Neural cell (in vitro differentiated cells): ENCODE measurements at regions not wholly inside any gene's neighbourhood (a gene's known extent, or its start where the extent isn't known, plus 50 kb on each side); places are given as distances from the start of the nearest gene placed in this dataset.

Source experiments
- H2AFZ ChIP-seq: fragments of 200-600, 300-800 bp; sonication (generic), shearing (Covaris generic); 2 replicates; pipeline ENCODE4 v1.6.0; 2014; ENCODE audit warnings: low read depth, mild to moderate bottlenecking, antibody characterized with exemption, low read length, moderate library complexity
- H3F3A ChIP-seq: fragments of 200-600 bp; shearing (Covaris generic); 2 replicates; pipeline ENCODE4 v1.6.1; 2016; ENCODE audit warnings: mild to moderate bottlenecking, moderate library complexity, mixed read lengths, antibody characterized with exemption, low read length; ENCODE audit not compliant: insufficient read depth, poor library complexity, severe bottlenecking
- H3K27ac ChIP-seq: fragments of 200-600, 300-800 bp; sonication (generic), shearing (Covaris generic); 2 replicates; pipeline ENCODE4 v1.5.1; 2014; ENCODE audit warnings: mild to moderate bottlenecking, low read length, moderate library complexity
- H3K27me3 ChIP-seq: fragments of 300-800, 200-600 bp; sonication (generic), shearing (Covaris generic); 2 replicates; pipeline ENCODE4 v1.6.0; 2014; ENCODE audit warnings: mild to moderate bottlenecking, low read depth, low read length, moderate library complexity; ENCODE audit not compliant: insufficient read depth
- H3K36me3 ChIP-seq: fragments of 300-800, 200-600 bp; sonication (generic), shearing (Covaris generic); 2 replicates; pipeline ENCODE4 v1.5.1; 2014; ENCODE audit warnings: mild to moderate bottlenecking, antibody characterized with exemption, low read length, moderate library complexity; ENCODE audit not compliant: insufficient read depth
- H3K4me2 ChIP-seq: fragments of 300-800, 200-600 bp; sonication (generic), shearing (Covaris generic); 2 replicates; pipeline ENCODE4 v1.6.0; 2014; ENCODE audit warnings: mild to moderate bottlenecking, low read length
- H3K4me3 ChIP-seq: fragments of 300-800, 200-600 bp; sonication (generic), shearing (Covaris generic); 2 replicates; pipeline ENCODE4 v1.5.1; 2014; ENCODE audit warnings: mild to moderate bottlenecking, low read length, moderate library complexity
- H3K79me2 ChIP-seq: fragments of 200-600 bp; shearing (Covaris generic); replicated peaks from 2 replicates; pipeline ENCODE4 v1.6.0; 2014; ENCODE audit warnings: mild to moderate bottlenecking, low read length, moderate library complexity; ENCODE audit not compliant: insufficient read depth
- H3K9ac ChIP-seq: fragments of 300-800, 200-600 bp; sonication (generic), shearing (Covaris generic); 2 replicates; pipeline ENCODE4 v1.6.1; 2016; ENCODE audit warnings: mild to moderate bottlenecking, low read length, mixed read lengths
- H3K9me2 ChIP-seq: fragments of 200-600 bp; shearing (Covaris generic); 2 replicates; pipeline ENCODE4 v1.6.1; 2016; ENCODE audit warnings: mild to moderate bottlenecking, low read length, mixed read lengths; ENCODE audit not compliant: insufficient read depth
- H3K9me3 ChIP-seq: fragments of 200-600, 300-800 bp; sonication (generic), shearing (Covaris generic); 2 replicates; pipeline ENCODE4 v1.6.1; 2016; ENCODE audit warnings: mild to moderate bottlenecking, mixed run types, low read length, moderate library complexity, mixed read lengths
- H4K20me1 ChIP-seq: fragments of 200-600 bp; shearing (Covaris generic); 2 replicates; pipeline ENCODE4 v1.6.1; 2016; ENCODE audit warnings: mild to moderate bottlenecking, mixed run types; ENCODE audit not compliant: insufficient read depth
- EP300 ChIP-seq: fragments of 450-650 bp; conservative IDR thresholded peaks from 2 replicates; pipeline ENCODE4 v1.6.1; 2014; ENCODE audit warnings: antibody characterized with exemption, mild to moderate bottlenecking, moderate library complexity; ENCODE audit not compliant: poor library complexity, severe bottlenecking
- EZH2 ChIP-seq: fragments of 200-600, 300-800 bp; shearing (Covaris generic), sonication (generic); IDR thresholded peaks from 2 replicates; pipeline ENCODE4 v1.6.1; 2014; ENCODE audit warnings: antibody characterized with exemption, low read length, borderline replicate concordance, mild to moderate bottlenecking; ENCODE audit not compliant: insufficient read depth, poor library complexity, severe bottlenecking
- MXI1 ChIP-seq: fragments of 450-650 bp; conservative IDR thresholded peaks from 2 replicates; pipeline ENCODE4 v1.6.1; 2014; ENCODE audit warnings: antibody characterized with exemption, mild to moderate bottlenecking; ENCODE audit not compliant: poor library complexity, severe bottlenecking
- POLR2AphosphoS5 ChIP-seq: IDR thresholded peaks from 2 replicates; pipeline ENCODE4 v1.6.1; 2012
- RAD21 ChIP-seq: fragments of 450-650 bp; conservative IDR thresholded peaks from 2 replicates; pipeline ENCODE4 v1.6.1; 2014; ENCODE audit warnings: antibody characterized with exemption, mild to moderate bottlenecking, moderate library complexity
- SMC3 ChIP-seq: fragments of 450-650 bp; conservative IDR thresholded peaks from 2 replicates; pipeline ENCODE4 v1.6.1; 2014; ENCODE audit warnings: antibody characterized with exemption, mild to moderate bottlenecking, moderate library complexity; ENCODE audit not compliant: poor library complexity
- TAF1 ChIP-seq: IDR thresholded peaks from 2 replicates; pipeline ENCODE4 v1.6.1; 2012; ENCODE audit warnings: low read depth
- TF ChIP-seq, protein P1 (sequence below): IDR thresholded peaks from 2 replicates; pipeline ENCODE4 v1.6.1; 2012; ENCODE audit warnings: borderline replicate concordance
- TF ChIP-seq, protein P2 (sequence below): fragments of 450-650 bp; IDR thresholded peaks from 2 replicates; pipeline ENCODE4 v1.5.1; 2014; ENCODE audit warnings: antibody characterized with exemption, mild to moderate bottlenecking, moderate library complexity; ENCODE audit not compliant: poor library complexity, severe bottlenecking

DNA sequence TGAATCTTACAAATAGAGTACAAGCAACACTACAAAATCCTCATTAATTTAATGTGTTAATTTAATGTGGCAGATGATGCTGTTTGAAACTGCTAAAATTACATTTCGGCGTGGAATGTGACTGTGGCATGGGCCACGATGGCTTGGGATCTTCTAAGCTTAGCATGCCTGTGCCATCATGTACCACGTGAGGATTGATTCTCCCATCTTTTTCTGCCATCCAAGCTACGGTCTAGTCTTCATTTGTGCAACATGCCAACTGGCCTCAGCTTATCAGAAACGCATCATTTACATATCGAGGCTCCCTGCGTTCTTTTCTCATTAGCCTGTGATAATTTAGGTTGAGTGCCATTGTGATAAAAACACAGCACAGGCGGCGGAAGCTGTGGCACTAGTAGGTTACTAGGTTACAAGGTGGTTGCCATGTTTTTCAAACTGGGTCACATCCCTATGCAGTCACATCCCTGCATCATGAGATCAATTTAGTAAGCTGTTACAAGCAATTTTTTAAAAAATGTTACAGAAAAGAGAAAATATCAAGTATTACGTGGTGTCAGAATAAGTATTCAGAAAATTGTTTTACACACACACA lies 189.9 kb upstream of the RBPJ start:
- Histone ChIP-seq H3K9me3 (no peaks in the 10 kb centered on the region), H3F3A (no peaks in the 10 kb centered on the region), H3K36me3 (no peaks in the 10 kb centered on the region), H3K27me3 (no peaks in the 10 kb centered on the region), H3K79me2 (no peaks in the 10 kb centered on the region), H3K27ac (no peak overlapping the region), H3K9ac (no peak overlapping the region), H3K4me2 (no peak overlapping the region), H3K4me3 (no peak overlapping the region), H2AFZ (no peak overlapping the region), H4K20me1 (no peaks in the 10 kb centered on the region), H3K9me2 (no peaks in the 10 kb centered on the region)
- TF ChIP-seq RAD21 (no peak), EP300 (no peak), TAF1 (no peak), POLR2AphosphoS5 (no peak)
- TF ChIP-seq, protein P1, sequence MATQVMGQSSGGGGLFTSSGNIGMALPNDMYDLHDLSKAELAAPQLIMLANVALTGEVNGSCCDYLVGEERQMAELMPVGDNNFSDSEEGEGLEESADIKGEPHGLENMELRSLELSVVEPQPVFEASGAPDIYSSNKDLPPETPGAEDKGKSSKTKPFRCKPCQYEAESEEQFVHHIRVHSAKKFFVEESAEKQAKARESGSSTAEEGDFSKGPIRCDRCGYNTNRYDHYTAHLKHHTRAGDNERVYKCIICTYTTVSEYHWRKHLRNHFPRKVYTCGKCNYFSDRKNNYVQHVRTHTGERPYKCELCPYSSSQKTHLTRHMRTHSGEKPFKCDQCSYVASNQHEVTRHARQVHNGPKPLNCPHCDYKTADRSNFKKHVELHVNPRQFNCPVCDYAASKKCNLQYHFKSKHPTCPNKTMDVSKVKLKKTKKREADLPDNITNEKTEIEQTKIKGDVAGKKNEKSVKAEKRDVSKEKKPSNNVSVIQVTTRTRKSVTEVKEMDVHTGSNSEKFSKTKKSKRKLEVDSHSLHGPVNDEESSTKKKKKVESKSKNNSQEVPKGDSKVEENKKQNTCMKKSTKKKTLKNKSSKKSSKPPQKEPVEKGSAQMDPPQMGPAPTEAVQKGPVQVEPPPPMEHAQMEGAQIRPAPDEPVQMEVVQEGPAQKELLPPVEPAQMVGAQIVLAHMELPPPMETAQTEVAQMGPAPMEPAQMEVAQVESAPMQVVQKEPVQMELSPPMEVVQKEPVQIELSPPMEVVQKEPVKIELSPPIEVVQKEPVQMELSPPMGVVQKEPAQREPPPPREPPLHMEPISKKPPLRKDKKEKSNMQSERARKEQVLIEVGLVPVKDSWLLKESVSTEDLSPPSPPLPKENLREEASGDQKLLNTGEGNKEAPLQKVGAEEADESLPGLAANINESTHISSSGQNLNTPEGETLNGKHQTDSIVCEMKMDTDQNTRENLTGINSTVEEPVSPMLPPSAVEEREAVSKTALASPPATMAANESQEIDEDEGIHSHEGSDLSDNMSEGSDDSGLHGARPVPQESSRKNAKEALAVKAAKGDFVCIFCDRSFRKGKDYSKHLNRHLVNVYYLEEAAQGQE, result no peak

DNA sequence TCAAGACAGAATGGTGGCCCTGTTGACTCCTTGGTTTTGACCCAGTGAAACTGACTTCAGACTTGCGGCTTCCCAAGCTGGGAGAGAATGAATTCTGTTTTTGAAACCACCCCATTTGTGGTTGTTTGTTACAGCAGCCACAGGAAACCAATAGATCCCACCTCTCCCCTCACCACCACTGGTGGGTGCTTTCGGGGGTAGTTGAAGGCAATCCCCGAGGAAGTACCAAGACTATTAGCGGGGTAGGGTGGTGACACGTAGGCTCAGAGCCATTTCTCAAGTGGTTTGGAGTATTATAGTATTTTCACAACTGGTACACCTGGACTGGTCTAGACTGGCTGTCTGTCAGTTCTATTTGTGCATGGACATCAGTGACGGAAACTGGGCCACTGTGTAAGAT lies 189.1 kb upstream of the RBPJ start:
- no peak overlapping the region for H2AFZ ChIP-seq
- no peak overlapping the region for H3K4me3 ChIP-seq
- H3K9ac ChIP-seq, result no peak overlapping the region
- H3K79me2 ChIP-seq, result no peaks in the 10 kb centered on the region
- no peaks in the 10 kb centered on the region for H3K27me3 ChIP-seq
- no peaks in the 10 kb centered on the region for H3K9me2 ChIP-seq
- H3F3A ChIP-seq, result no peaks in the 10 kb centered on the region
- H3K36me3 ChIP-seq, result no peaks in the 10 kb centered on the region
- H3K4me2 ChIP-seq, result no peak overlapping the region
- no peaks in the 10 kb centered on the region for H4K20me1 ChIP-seq
- no peaks in the 10 kb centered on the region for H3K9me3 ChIP-seq
- TF ChIP-seq TAF1, result no peak
- TF ChIP-seq POLR2AphosphoS5, result no peak
- TF ChIP-seq, protein P1, result no peak
- no peak for TF ChIP-seq SMC3
- no peak for TF ChIP-seq MXI1
- no peak for TF ChIP-seq EZH2
- TF ChIP-seq, protein P2, sequence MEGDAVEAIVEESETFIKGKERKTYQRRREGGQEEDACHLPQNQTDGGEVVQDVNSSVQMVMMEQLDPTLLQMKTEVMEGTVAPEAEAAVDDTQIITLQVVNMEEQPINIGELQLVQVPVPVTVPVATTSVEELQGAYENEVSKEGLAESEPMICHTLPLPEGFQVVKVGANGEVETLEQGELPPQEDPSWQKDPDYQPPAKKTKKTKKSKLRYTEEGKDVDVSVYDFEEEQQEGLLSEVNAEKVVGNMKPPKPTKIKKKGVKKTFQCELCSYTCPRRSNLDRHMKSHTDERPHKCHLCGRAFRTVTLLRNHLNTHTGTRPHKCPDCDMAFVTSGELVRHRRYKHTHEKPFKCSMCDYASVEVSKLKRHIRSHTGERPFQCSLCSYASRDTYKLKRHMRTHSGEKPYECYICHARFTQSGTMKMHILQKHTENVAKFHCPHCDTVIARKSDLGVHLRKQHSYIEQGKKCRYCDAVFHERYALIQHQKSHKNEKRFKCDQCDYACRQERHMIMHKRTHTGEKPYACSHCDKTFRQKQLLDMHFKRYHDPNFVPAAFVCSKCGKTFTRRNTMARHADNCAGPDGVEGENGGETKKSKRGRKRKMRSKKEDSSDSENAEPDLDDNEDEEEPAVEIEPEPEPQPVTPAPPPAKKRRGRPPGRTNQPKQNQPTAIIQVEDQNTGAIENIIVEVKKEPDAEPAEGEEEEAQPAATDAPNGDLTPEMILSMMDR, result no peak
- TF ChIP-seq RAD21, result no peak
- TF ChIP-seq EP300, result no peak
- no peak overlapping the region for H3K27ac ChIP-seq
